HCT116 (cell line): ENCODE measurements at regions not wholly inside any gene's neighbourhood (a gene's known extent, or its start where the extent isn't known, plus 50 kb on each side); places are given as distances from the start of the nearest gene placed in this dataset.

ENCODE experiments used
- ATAC-seq: fragments of 200-7000 bp; cut with Tn5 transposase; 2 replicates; pipeline ENCODE4 v1.9.1; 2020; ENCODE audit warnings: mild to moderate bottlenecking, moderate library complexity
- BruUV-seq: library from RNA; stranded (reverse); fragments of 400-500 nt; replicated peaks from 2 replicates; lab custom pipeline; 2021; lab: Mats Ljungman, UMichigan
- CTCF ChIA-PET: fragments of 300-600 bp; sonication (Branson Sonifier 250); formaldehyde crosslinking; loops from one replicate; lab custom pipeline; 2021; ENCODE audit warnings: antibody characterized with exemption; lab: Charles Lee
- POLR2A ChIA-PET: fragments of 300-600, 350-600 bp; sonication (Branson Sonifier 250); formaldehyde crosslinking; loops from one replicate; lab custom pipeline; 2021; ENCODE audit warnings: antibody characterized with exemption; lab: Charles Lee
- RAD21 ChIA-PET, 2 experiments: fragments of 300-600 bp; sonication (Branson Sonifier 250); formaldehyde crosslinking; loops; one replicate each; lab custom pipeline; 2023; ENCODE audit warnings: low total read pairs in 2 of 2; ENCODE audit not compliant: uncharacterized antibody in 2 of 2, unreplicated experiment in 2 of 2, low non-redundant PET in 1 of 2; lab: Charles Lee
- DNase-seq: peaks from one replicate; pipeline ENCODE4 v3.0.0-alpha.2; 2010; ENCODE audit warnings: low read depth, low spot score
- H2AFZ ChIP-seq: fragments of 200-600 bp; shearing (Covaris generic), sonication (generic); 2 replicates; pipeline ENCODE4 v1.6.1; 2017; ENCODE audit warnings: low read depth, mixed run types, mixed read lengths, antibody characterized with exemption, low read length; ENCODE audit not compliant: poor library complexity, severe bottlenecking
- H3K27ac ChIP-seq: 2 replicates; pipeline ENCODE4 v1.5.1; 2012; ENCODE audit warnings: low read depth, low read length
- H3K27me3 ChIP-seq: fragments of 200-600 bp; sonication (generic); 2 replicates; pipeline ENCODE4 v1.6.1; 2016; ENCODE audit warnings: mixed run types, low read length, mixed read lengths; ENCODE audit not compliant: insufficient read depth
- H3K36me3 ChIP-seq, 2 experiments: fragments of 200-500 bp in 1 of 2; fragments of 200-600 bp in 1 of 2; sonication (Bioruptor generic) in 1 of 2; sonication (generic) in 1 of 2; 2 replicates each; pipeline versions ENCODE4 v1.5.1 to v1.6.1; 2014 to 2016; ENCODE audit warnings: low read length in 2 of 2, inconsistent platforms in 1 of 2, mixed read lengths in 1 of 2, mixed run types in 1 of 2; ENCODE audit not compliant: insufficient read depth in 2 of 2, control insufficient read depth in 1 of 2
- H3K4me1 ChIP-seq, 2 experiments: fragments of 200-600 bp in 1 of 2; sonication (generic) in 1 of 2; 2 replicates each; pipeline versions ENCODE4 v1.5.1 to v1.6.1; 2012 to 2017; ENCODE audit warnings: low read length in 2 of 2, inconsistent platforms in 1 of 2, mild to moderate bottlenecking in 1 of 2, mixed read lengths in 1 of 2, mixed run types in 1 of 2, moderate library complexity in 1 of 2; ENCODE audit not compliant: insufficient read depth in 2 of 2, control insufficient read depth in 1 of 2
- H3K4me2 ChIP-seq: fragments of 200-600 bp; sonication (generic); 2 replicates; pipeline ENCODE4 v1.6.1; 2017; ENCODE audit warnings: mixed run types, low read length, mixed read lengths
- H3K4me3 ChIP-seq, 2 experiments: fragments of 200-600 bp in 1 of 2; sonication (generic) in 1 of 2; replicated peaks in 1 of 2; 2 replicates each; pipeline ENCODE4 v1.5.1; 2011 to 2016; ENCODE audit warnings: low read length in 2 of 2, control low read depth in 1 of 2, low read depth in 1 of 2, mild to moderate bottlenecking in 1 of 2, mixed read lengths in 1 of 2, mixed run types in 1 of 2
- H3K79me2 ChIP-seq: fragments of 200-600 bp; sonication (generic); 2 replicates; pipeline ENCODE4 v1.6.1; 2017; ENCODE audit warnings: mild to moderate bottlenecking, mixed run types, low read length, moderate library complexity, mixed read lengths; ENCODE audit not compliant: insufficient read depth
- H3K9ac ChIP-seq: fragments of 200-600 bp; sonication (generic); 2 replicates; pipeline ENCODE4 v1.6.1; 2016; ENCODE audit warnings: low read length, mixed read lengths
- H3K9me2 ChIP-seq: fragments of 200-600 bp; sonication (generic), shearing (Covaris generic); 2 replicates; pipeline ENCODE4 v1.6.1; 2017; ENCODE audit warnings: mixed run types, mild to moderate bottlenecking, moderate library complexity; ENCODE audit not compliant: insufficient read depth
- H3K9me3 ChIP-seq, 2 experiments: fragments of 200-500 bp in 1 of 2; fragments of 200-600 bp in 1 of 2; sonication (Bioruptor generic) in 1 of 2; sonication (generic) in 1 of 2; 2 replicates each; pipeline ENCODE4 v1.6.1; 2014 to 2017; ENCODE audit warnings: low read length in 2 of 2, mixed read lengths in 2 of 2, inconsistent platforms in 1 of 2, low read depth in 1 of 2, mild to moderate bottlenecking in 1 of 2, mixed run types in 1 of 2, moderate library complexity in 1 of 2; ENCODE audit not compliant: control insufficient read depth in 1 of 2, insufficient read depth in 1 of 2
- H4K20me1 ChIP-seq: fragments of 200-600 bp; sonication (generic), shearing (Covaris generic); 2 replicates; pipeline ENCODE4 v1.6.1; 2017; ENCODE audit warnings: mixed run types, mild to moderate bottlenecking, moderate library complexity; ENCODE audit not compliant: insufficient read depth
- ATF3 ChIP-seq: IDR thresholded peaks from 2 replicates; pipeline ENCODE4 v1.6.1; 2012
- CTCF ChIP-seq, 3 experiments: fragments of 200-600 bp in 1 of 3; sonication (generic) in 1 of 3; IDR thresholded peaks in 2 of 3; conservative IDR thresholded peaks in 1 of 3; 2 replicates each; pipeline ENCODE4 v1.5.1; 2012 to 2017; ENCODE audit warnings: low read depth in 2 of 3, low read length in 2 of 3, antibody characterized with exemption in 1 of 3, borderline replicate concordance in 1 of 3, control low read depth in 1 of 3, mild to moderate bottlenecking in 1 of 3, mixed read lengths in 1 of 3, mixed run types in 1 of 3, moderate library complexity in 1 of 3; ENCODE audit not compliant: insufficient read depth in 1 of 3
- ELF1 ChIP-seq: IDR thresholded peaks from 2 replicates; pipeline ENCODE4 v1.6.1; 2012; ENCODE audit warnings: low read depth, borderline replicate concordance
- REST ChIP-seq: IDR thresholded peaks from 2 replicates; pipeline ENCODE4 v1.6.1; 2012; ENCODE audit warnings: low read depth
- SP1 ChIP-seq: IDR thresholded peaks from 2 replicates; pipeline ENCODE4 v1.6.1; 2012; ENCODE audit warnings: low read depth
- ZFX ChIP-seq: fragments of 450-650 bp; IDR thresholded peaks from 2 replicates; pipeline ENCODE4 v1.6.1; 2017
- ZNF274 ChIP-seq: fragments of 200-500 bp; sonication (Bioruptor generic); IDR thresholded peaks from 2 replicates; pipeline ENCODE4 v1.6.1; 2014; ENCODE audit warnings: mild to moderate bottlenecking, low read depth, low read length, inconsistent platforms
- intact Hi-C: fragments of 100-400 bp; cut with micrococcal nuclease; formaldehyde crosslinking; loops from 2 replicates; pipeline ENCODE4 v1.10.0; 2022

- ChIA-PET POLR2A (no interaction called here), RAD21 (no interaction called here), CTCF (no interaction called here)
- Histone ChIP-seq H4K20me1 (no peaks in the 10 kb centered on the region), H3K9me3 (no peaks in the 10 kb centered on the region), H3K4me1 (no peaks in the 10 kb centered on the region), H3K79me2 (no peaks in the 10 kb centered on the region), H3K9ac (no peak overlapping the region), H2AFZ (no peak overlapping the region), H3K27ac (no peak overlapping the region), H3K9me2 (no peaks in the 10 kb centered on the region), H3K4me3 (no peak overlapping the region), H3K4me2 (no peak overlapping the region), H3K27me3 (no peaks in the 10 kb centered on the region), H3K36me3 (no peaks in the 10 kb centered on the region)
- no peak for TF ChIP-seq ZFX
- no peak for TF ChIP-seq ELF1
- TF ChIP-seq ZNF274: no peak
- TF ChIP-seq ATF3: no peak
- peak in 1 of 3 experiments; percentile 16; a peak in 1 of 6 replicates for TF ChIP-seq CTCF (IDR thresholded peaks at IDR 0.05 in 2 of 3, conservative IDR thresholded peaks at IDR 0.05 in 1 of 3; ENCODE audit: borderline replicate concordance in 1 of 3, insufficient read depth in 1 of 3, low read depth in 2 of 3, low read length in 2 of 3)
- TF ChIP-seq SP1: no peak
- TF ChIP-seq REST: no peak
- ATAC-seq (peak; percentile 58; the same call in 1 of the 2 replicates), DNase-seq (no peak)
- BruUV-seq: no TSS peak
- intact Hi-C loops: no loop called here
Measured at GRCh38 chr4:127352220-127353113, 280.3 kb upstream of the INTU start.
